ENCODE measurements at regions not wholly inside any gene's neighbourhood (a gene's known extent, or its start where the extent isn't known, plus 50 kb on each side); places are given as distances from the start of the nearest gene placed in this dataset.
A peak's percentile ranks its signal among the peaks of the same experiment; 100 is the strongest.
"Not testable (repeated sequence)": the region's sequence is repeated elsewhere in the genome, so short reads cannot be mapped to it uniquely, and the experiment has no call there.

DNA sequence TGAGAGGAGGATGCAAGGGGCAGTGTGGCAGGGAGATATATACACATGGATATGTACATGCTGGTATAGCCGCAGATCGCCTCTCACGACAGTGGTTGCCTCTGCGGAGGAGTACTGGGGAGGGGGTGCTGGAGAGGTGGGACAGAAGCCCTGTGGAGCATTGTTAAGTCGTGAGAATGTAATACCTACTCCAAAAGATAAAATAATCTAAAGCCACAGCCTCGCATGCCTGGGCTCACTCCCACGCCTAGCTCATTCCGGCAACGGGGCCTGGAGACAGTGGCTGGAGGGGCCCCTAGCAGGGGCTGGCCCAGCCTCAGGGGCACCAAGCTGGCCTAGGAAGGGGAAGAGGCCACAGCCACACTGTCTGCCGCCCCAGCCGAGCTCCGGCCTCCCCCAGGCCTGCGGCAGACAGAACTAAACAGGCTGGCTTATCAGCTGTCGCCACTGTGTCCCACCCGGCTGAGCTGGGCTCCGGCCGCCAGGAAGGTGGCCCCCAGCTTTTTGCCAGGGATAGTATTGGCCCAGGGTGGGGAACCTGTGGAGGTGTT is 65.1 kb upstream of the LCTL start:
- DNase-seq (ENCODE audit: low spot score), result no peak
- Mint-ChIP-seq H3K4me3 (no peak overlapping the region), H3K9me3 (no peaks in the 10 kb centered on the region), H3K4me1 (ENCODE audit: low read depth) (no peaks in the 10 kb centered on the region), H3K36me3 (ENCODE audit: low read depth) (no peaks in the 10 kb centered on the region), H3K27me3 (ENCODE audit: low read depth) (peaks cover 8% of the 10 kb centered on the region), H3K27ac (no peak overlapping the region)

DNA sequence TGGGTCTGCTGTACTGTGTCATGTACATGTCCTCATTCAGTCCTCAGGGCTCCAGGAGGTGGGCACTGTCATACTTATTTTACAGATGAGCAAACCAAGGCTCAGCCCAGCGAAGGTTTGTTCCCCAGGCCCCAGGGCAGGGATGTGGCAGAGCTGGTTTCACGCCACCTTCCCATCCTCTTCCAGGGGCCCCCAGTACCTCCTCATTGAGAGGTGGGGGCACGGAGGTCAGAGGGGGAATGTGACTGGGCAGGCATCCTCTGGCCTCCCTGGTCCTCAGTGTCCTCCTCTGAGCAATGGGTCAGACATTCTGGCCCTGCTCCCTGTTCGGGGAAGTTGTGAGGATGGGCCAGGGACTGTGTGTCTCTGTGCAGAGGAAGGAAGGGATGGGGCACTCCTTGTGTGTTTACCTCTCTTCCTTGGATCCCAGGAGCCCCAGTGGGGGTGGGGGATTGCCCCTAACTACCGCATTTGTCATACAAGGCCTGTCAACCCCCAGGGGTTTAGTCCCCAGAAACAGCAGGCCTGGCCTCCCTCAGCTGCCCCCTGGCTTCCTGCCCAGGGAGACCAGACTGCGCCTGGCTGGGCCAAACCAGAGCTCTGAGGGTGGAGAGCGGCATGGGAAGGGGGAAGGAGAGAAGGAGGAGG is 65.9 kb upstream of the LCTL start:
- H3K9me3 Mint-ChIP-seq, result no peaks in the 10 kb centered on the region
- H3K27me3 Mint-ChIP-seq (ENCODE audit: low read depth), result peaks cover 5% of the 10 kb centered on the region
- no peak overlapping the region for H3K4me3 Mint-ChIP-seq
- H3K27ac Mint-ChIP-seq, result no peak overlapping the region
- no peak for DNase-seq (ENCODE audit: low spot score)
- H3K4me1 Mint-ChIP-seq (ENCODE audit: low read depth), result peaks cover 1% of the 10 kb centered on the region
- H3K36me3 Mint-ChIP-seq (ENCODE audit: low read depth), result no peaks in the 10 kb centered on the region

DNA sequence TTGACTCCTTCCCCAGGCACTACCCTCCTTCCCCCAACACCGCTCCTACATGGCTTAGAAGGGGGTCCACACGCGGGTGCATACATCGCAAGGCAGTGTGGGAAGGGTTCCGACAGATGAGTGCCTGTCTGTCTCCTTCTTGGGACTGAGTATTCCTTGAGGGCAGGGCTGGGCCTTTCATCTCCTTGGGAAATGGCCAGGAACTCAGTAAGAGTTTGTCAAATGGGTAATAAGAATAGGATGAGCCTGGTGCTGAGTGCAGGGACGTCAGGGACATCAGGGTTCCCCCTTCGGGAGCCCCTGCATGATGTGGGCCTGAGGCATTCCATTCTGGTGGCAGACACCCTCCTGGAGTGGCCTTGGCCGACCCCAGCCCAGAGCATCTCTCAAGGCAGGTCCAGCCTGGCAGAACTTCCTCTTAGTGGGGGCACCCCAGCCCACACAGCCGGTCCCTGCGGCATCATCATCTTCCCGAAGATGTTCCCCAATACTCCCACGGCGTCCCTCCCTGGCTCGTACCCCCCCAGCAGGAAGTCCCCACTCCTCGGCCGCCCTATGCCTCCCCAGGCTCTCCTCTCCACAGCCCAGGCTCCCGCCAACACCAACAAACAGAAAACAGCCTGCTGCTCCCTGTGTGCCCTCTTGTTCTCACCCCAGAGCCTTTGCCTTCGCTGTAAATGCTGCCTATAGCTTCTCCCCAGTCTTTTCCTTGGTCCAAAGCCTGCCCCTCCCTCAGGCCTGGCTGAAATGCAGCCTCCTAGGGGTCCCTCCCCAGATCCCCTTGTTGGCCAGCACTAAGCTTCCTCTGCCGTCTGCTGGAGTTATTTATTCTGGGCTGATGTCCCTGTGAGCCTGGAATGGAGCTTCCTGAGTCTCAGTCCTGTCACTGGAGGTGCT is 67.5 kb upstream of the LCTL start:
- H3K4me1 Mint-ChIP-seq (ENCODE audit: low read depth), result peaks cover 7% of the 10 kb centered on the region
- peak overlapping the region; percentile 26 for H3K27ac Mint-ChIP-seq
- H3K27me3 Mint-ChIP-seq (ENCODE audit: low read depth), result peaks cover 2% of the 10 kb centered on the region
- no peak overlapping the region for H3K4me3 Mint-ChIP-seq
- no peak for DNase-seq (ENCODE audit: low spot score)
- H3K9me3 Mint-ChIP-seq, result no peaks in the 10 kb centered on the region
- no peaks in the 10 kb centered on the region for H3K36me3 Mint-ChIP-seq (ENCODE audit: low read depth)

DNA sequence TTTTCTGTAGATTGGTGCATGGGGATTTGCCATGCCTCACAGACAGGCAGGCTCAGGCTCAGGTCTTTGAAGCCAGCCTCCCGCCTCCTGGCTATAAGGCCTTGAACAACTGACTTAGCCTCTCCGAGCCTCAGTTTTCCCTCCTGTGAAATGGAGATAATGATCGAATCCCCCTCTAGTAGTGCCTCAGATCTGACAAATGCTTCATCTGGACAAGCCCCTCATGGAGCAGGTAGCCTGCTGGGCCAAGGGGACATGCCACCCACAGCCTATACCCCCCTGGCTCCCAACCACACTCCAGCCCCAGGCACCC is 68.1 kb upstream of the LCTL start:
- H3K4me3 Mint-ChIP-seq, result no peak overlapping the region
- H3K9me3 Mint-ChIP-seq, result no peaks in the 10 kb centered on the region
- no peaks in the 10 kb centered on the region for H3K36me3 Mint-ChIP-seq (ENCODE audit: low read depth)
- peaks cover 2% of the 10 kb centered on the region for H3K27me3 Mint-ChIP-seq (ENCODE audit: low read depth)
- no peak for DNase-seq (ENCODE audit: low spot score)
- peaks cover 11% of the 10 kb centered on the region for H3K4me1 Mint-ChIP-seq (ENCODE audit: low read depth)
- H3K27ac Mint-ChIP-seq, result no peak overlapping the region

DNA sequence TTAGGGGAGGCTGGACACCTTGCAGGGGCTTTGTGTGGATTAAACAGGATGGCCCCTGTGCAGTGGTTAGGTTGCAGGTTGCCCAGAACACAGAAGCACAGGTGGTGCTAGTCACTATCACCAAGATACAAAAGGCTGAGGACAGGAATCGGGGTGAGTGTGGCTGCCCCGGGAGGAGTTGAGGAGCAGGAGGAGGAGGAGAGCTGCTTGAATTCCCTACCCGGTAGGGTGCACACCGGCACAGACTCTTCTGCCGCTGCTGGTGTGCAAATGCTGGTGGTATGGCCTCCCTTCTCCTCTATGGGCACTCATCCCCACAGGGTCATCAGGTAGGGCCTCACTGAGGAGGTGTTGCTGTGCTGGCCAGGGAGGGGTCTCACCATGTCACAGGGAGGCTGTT is 67.5 kb upstream of the SMAD6 start:
- Mint-ChIP-seq H3K4me3 (no peak overlapping the region), H3K4me1 (ENCODE audit: low read depth) (peaks cover 12% of the 10 kb centered on the region), H3K27ac (no peak overlapping the region), H3K9me3 (no peaks in the 10 kb centered on the region), H3K36me3 (ENCODE audit: low read depth) (no peaks in the 10 kb centered on the region), H3K27me3 (ENCODE audit: low read depth) (peaks cover 2% of the 10 kb centered on the region)
- DNase-seq (ENCODE audit: low spot score), result no peak

DNA sequence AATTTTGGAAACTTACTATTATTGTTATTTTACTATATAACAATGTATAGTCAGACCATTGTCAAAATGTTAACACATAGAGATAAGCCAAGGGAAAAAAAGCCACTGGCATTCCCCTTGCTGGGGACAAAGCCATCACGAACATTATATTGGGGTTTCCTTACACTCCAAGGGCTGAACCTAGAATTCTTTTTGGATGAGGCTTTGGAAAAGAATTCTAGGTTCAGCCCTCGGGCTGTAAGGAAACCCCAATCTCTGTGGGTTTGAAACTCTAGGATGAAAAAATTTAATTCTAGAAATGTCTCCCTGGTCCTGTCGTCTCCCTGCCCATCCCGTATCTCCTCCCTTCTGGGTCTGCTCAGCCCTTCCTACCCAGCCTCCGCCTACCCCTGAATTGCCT is 67.0 kb upstream of the SMAD6 start:
- H3K36me3 Mint-ChIP-seq (ENCODE audit: low read depth), result no peaks in the 10 kb centered on the region
- H3K27ac Mint-ChIP-seq, result no peak overlapping the region
- DNase-seq (ENCODE audit: low spot score), result no peak
- H3K4me1 Mint-ChIP-seq (ENCODE audit: low read depth), result peaks cover 13% of the 10 kb centered on the region
- no peaks in the 10 kb centered on the region for H3K9me3 Mint-ChIP-seq
- no peak overlapping the region for H3K4me3 Mint-ChIP-seq
- peaks cover 2% of the 10 kb centered on the region for H3K27me3 Mint-ChIP-seq (ENCODE audit: low read depth)

DNA sequence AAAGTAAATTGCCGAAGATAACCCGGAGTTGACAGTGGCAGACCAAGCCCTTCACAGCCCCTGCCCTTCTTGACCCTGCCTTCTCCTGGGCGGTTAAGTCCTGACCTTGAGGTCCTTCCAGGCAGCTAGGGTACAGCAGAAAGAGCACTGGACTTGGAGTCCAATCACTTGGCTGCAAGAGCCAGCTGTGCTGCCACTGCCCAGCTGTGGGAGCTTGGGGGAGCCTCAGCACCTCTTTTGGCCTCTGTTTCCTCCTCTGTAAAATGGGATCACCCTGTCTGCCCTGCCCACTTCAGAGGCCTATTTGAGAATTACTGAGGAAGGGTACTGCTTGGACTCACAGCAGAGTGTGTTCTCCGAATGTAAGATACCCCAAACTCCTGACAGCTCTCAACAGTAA is 66.2 kb upstream of the SMAD6 start:
- no peak overlapping the region for H3K27ac Mint-ChIP-seq
- peaks cover 14% of the 10 kb centered on the region for H3K4me1 Mint-ChIP-seq (ENCODE audit: low read depth)
- no peak overlapping the region for H3K4me3 Mint-ChIP-seq
- no peaks in the 10 kb centered on the region for H3K9me3 Mint-ChIP-seq
- no peaks in the 10 kb centered on the region for H3K36me3 Mint-ChIP-seq (ENCODE audit: low read depth)
- H3K27me3 Mint-ChIP-seq (ENCODE audit: low read depth), result peaks cover 2% of the 10 kb centered on the region
- no peak for DNase-seq (ENCODE audit: low spot score)

DNA sequence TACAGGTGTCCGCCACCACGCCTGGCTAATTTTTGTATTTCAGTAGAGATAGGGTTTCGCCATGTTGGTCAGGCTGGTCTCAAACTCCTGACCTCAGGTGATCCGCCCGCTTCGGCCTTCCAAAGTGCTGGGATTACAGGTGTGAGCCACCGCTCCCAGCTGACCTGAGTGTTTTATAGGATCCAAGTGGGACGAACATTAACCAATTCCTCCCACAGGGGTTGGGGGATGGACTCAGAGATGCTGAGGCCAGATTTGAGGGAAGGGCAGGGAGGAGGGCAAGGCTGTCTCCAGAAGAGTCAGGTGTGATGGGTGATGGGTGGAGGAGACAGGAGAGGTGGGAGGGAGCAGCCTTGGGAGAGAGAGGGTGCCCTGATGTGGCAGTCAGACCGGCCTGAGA is 65.0 kb upstream of the SMAD6 start:
- DNase-seq (ENCODE audit: low spot score); H3K27me3 Mint-ChIP-seq (ENCODE audit: low read depth); H3K4me3 Mint-ChIP-seq; H3K9me3 Mint-ChIP-seq; H3K27ac Mint-ChIP-seq; H3K36me3 Mint-ChIP-seq (ENCODE audit: low read depth): not testable (repeated sequence)
- H3K4me1 Mint-ChIP-seq (ENCODE audit: low read depth), result peaks cover 14% of the 10 kb centered on the region

DNA sequence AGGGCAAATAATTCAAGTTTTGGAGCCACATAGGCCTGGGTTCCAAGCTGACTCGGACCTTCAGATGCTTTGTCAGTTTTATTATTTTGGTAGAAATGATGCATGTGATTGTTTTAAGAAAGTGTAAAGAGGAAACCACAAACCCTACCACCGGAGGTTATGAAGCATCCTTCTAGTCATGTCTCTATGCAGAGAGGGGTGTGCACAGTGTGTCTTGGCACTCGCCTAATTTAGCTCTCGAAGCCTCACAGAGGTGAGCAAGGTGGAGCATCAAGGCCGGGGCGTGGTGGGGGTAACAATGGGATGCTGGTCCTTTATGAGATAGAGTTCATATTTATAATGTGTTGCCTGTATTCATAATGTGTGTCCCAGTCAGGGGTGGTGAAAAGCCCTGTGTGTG is 63.7 kb upstream of the SMAD6 start:
- Mint-ChIP-seq H3K4me1 (ENCODE audit: low read depth) (peaks cover 14% of the 10 kb centered on the region), H3K36me3 (ENCODE audit: low read depth) (no peaks in the 10 kb centered on the region), H3K9me3 (no peaks in the 10 kb centered on the region), H3K27ac (peak overlapping the region; percentile 38), H3K27me3 (ENCODE audit: low read depth) (peaks cover 2% of the 10 kb centered on the region), H3K4me3 (peak overlapping the region; percentile 28)
- peak; percentile 11 for DNase-seq (ENCODE audit: low spot score)

DNA sequence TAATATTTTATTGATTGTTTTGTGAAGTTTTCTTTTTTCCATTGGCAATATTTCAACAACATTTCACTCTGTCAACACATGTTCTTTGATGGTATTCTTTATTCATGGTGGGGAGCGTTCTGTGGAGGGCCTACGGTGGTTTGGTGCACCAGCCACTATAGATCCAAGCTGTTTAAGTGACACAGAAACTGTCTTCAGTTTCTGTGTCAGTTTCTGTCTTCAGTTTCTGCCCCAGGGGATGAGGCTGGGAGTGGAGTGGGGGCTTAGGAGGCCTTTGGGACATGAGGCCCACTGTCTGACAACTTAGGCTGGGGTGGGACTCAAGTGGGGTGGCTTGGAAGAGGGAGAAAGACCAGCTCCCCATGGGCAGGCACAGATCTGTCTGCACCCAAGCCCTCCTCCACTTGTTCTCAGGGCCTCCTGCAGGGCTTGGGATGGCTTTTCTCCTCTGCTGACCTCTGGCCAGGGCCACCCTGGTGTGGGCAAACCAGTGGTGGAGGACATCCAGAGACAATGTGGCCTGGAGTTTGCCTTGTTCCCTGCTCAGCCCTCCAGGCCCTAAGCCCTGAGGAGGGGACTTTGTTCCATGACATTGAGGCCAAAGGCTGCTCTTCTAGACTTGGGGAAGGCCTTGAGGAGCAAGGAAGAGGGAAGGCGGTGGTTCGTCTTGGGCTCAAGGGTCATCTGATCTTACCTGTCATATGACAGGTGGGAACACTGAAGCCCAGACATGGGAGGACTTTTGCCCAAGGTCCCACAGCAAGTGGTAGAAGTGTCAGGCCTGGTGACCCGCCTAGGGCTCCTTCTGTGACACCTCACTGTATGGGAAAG is 60.3 kb upstream of the SMAD6 start:
- Mint-ChIP-seq H3K36me3 (ENCODE audit: low read depth) (no peaks in the 10 kb centered on the region), H3K27ac (no peak overlapping the region), H3K9me3 (no peaks in the 10 kb centered on the region), H3K4me3 (no peak overlapping the region), H3K4me1 (ENCODE audit: low read depth) (peaks cover 13% of the 10 kb centered on the region), H3K27me3 (ENCODE audit: low read depth) (no peaks in the 10 kb centered on the region)
- DNase-seq (ENCODE audit: low spot score), result no peak

DNA sequence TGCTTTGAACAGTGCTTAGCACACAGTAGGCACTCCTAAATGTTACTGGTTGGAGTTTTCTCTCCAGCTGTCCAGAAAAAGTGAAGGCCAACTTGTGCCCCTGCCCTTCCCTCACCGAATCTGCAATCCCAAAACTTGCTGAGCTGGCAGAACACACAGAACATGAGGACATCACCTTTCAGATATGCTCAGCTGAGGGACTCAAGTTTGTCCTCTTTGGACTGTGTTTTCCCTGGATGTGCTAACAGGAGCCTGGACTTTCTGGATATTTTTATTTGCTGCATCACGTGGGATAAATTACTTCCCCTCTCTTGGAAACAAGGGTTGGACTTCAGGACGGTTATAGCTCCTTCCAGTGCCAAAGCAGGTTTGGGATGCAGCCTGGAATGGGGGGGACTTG is 59.5 kb upstream of the SMAD6 start:
- Mint-ChIP-seq H3K4me3 (no peak overlapping the region), H3K27ac (no peak overlapping the region), H3K9me3 (no peaks in the 10 kb centered on the region), H3K36me3 (ENCODE audit: low read depth) (no peaks in the 10 kb centered on the region), H3K4me1 (ENCODE audit: low read depth) (peaks cover 13% of the 10 kb centered on the region), H3K27me3 (ENCODE audit: low read depth) (no peaks in the 10 kb centered on the region)
- no peak for DNase-seq (ENCODE audit: low spot score)

DNA sequence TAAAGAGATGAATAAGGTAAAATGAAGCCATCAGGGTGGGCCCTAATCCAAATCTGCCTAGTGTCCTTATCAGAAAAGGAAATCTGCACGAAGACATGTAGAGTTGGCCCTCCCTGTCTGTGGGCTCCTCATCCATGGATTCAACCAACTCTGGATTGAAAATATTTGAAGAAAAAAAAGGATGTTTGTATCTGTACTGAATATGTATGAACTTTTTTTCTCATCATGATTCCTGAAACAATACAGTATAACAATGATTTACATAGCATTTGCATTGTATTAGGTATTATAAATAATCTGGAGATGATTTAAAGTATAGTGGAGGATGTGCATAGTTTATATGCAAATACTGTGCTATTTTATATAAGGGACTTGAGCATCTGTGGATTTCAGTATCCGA is 59.0 kb upstream of the SMAD6 start:
- Mint-ChIP-seq H3K4me1 (ENCODE audit: low read depth) (peaks cover 9% of the 10 kb centered on the region), H3K9me3 (no peaks in the 10 kb centered on the region), H3K27ac (no peak overlapping the region), H3K27me3 (ENCODE audit: low read depth) (peaks cover 1% of the 10 kb centered on the region), H3K4me3 (no peak overlapping the region), H3K36me3 (ENCODE audit: low read depth) (no peaks in the 10 kb centered on the region)
- no peak for DNase-seq (ENCODE audit: low spot score)

DNA sequence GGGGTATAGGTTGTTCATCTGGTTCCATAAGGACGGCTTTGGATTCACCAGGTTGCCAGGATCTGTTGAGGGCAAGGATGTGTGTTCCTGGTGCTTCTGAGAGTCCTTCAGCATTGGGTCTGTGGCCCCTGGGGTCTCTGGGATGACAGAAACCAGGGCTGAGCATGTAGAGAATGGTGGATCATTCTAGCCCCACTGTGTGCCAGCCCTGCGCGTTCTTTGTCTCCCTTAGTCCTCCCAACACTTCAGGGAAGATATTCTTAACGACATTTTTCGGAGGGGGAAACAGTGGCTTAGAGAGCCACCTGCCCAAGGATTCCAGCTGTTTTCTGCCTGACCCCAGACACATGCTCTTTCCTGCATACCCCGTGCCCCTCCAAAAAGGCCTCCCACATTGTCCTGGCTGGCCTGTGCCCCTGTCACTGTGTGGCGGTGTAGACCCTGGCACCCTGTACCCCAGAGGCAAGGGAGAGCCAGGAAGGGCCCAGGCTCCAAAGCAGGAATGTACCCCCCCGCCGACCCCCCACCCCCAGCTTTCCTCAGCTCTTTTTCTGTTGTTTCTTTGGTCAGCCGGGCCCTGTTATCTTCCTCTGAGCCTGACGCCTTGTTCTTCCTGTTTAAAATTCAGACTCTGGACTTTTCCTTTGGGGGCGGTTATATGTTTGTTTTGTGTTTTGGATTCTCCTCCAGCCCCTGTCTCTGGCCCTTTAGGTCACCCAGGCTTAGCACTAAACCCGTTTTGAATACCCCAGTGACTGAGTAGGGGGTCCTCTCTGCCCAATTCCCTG is 57.8 kb upstream of the SMAD6 start:
- Mint-ChIP-seq H3K9me3 (no peaks in the 10 kb centered on the region), H3K4me1 (ENCODE audit: low read depth) (peaks cover 2% of the 10 kb centered on the region), H3K27ac (no peak overlapping the region), H3K4me3 (no peak overlapping the region), H3K27me3 (ENCODE audit: low read depth) (peaks cover 2% of the 10 kb centered on the region), H3K36me3 (ENCODE audit: low read depth) (no peaks in the 10 kb centered on the region)
- DNase-seq (ENCODE audit: low spot score), result no peak
